ENCODE measurements at regions not wholly inside any gene's neighbourhood (a gene's known extent, or its start where the extent isn't known, plus 50 kb on each side); places are given as distances from the start of the nearest gene placed in this dataset.

DNA sequence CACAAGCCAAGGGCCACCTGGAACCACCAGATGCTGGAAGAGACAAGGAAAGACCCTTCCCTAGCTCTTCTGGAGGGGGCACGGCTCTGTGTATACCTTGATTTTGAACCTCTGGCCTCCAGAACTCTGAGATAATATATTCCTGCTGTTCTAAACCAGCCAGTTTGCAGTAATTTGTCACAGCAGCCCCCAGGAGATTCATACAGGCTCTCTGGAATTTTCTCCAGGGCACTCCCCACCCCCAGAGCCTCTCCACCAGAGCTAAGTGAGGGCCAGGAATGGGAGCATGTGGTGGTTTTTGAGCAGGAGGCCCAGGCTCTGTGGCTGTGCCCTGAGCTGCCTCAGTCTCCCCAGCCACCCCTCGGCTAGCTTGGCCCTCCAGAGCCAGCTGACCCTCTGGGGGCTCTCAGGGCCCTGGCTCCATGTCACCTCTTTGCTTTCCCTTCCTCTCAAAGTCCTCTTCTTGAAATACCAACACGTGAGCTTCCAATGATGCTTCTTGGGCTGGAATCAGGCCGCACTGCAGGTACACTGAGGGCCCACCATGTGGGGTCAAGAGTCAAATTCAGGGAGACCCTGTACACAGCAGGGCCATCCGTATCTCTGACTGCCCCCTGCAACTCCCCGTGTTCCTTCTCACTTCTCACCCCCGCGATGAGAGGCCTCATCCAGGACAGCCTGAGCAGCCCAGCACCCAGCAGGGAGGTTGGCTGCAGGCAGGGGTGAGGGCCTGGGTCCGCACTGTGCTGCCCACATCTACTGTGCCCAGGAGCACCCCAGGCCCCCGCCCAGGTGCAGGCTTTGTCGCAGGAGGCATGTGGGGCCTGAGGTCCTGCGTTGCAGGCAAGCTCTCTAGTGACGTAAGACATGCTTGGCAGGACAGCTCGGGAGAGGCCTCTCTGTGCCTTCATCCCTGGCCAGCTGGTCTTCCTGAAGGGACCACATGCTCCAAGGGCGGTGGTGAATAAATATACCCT, 155.5 kb downstream of the ANKRD60 start:
- TF ChIP-seq, protein P1, sequence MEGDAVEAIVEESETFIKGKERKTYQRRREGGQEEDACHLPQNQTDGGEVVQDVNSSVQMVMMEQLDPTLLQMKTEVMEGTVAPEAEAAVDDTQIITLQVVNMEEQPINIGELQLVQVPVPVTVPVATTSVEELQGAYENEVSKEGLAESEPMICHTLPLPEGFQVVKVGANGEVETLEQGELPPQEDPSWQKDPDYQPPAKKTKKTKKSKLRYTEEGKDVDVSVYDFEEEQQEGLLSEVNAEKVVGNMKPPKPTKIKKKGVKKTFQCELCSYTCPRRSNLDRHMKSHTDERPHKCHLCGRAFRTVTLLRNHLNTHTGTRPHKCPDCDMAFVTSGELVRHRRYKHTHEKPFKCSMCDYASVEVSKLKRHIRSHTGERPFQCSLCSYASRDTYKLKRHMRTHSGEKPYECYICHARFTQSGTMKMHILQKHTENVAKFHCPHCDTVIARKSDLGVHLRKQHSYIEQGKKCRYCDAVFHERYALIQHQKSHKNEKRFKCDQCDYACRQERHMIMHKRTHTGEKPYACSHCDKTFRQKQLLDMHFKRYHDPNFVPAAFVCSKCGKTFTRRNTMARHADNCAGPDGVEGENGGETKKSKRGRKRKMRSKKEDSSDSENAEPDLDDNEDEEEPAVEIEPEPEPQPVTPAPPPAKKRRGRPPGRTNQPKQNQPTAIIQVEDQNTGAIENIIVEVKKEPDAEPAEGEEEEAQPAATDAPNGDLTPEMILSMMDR (IDR thresholded peaks at IDR 0.05 in 4 of 5, conservative IDR thresholded peaks at IDR 0.05 in 1 of 5) = no peak
- TF ChIP-seq POLR2A (IDR thresholded peaks at IDR 0.05) = no peak
- Histone ChIP-seq H3K27ac (no peak overlapping the region), H3K4me3 (no peak overlapping the region), H3K9me3 (no peaks in the 10 kb centered on the region), H3K27me3 (no peaks in the 10 kb centered on the region), H3K36me3 (no peaks in the 10 kb centered on the region), H3K4me1 (peaks cover 0 to 8% of the 10 kb centered on the region in 2 donors)
- DNase-seq = no peak
- no peak for ATAC-seq
- intact Hi-C loops (cut with DNase I; ENCODE audit: low total_unique reads) = no loop called here
- in situ Hi-C loops (cut with MboI; ENCODE audit: low sequenced_read_pairs in 4 of 4) = no loop called here

DNA sequence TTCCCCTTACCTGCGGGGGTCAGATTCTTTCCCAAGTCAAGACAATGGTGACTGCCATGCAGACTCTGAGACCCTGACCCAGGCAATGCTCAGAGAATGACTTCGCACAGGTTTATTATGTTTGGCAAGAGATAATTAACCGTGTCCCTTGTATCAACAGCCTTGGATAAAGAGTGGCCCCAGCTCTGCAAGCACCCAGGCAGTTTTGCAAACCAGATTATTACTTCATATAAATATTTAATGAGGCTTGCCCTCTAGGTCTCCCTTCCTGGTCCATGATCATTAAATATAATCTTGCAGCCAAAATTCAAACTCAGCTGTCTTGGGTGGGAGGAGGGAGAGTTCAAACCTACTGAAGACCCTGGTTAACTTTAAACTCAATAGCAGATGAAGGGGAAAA, 156.5 kb downstream of the ANKRD60 start:
- H3K27me3 ChIP-seq = no peaks in the 10 kb centered on the region
- H3K4me1 ChIP-seq = peaks cover 0 to 8% of the 10 kb centered on the region in 2 donors
- no peak overlapping the region for H3K4me3 ChIP-seq
- no peak for DNase-seq
- intact Hi-C loops (cut with DNase I; ENCODE audit: low total_unique reads) = no loop called here
- H3K36me3 ChIP-seq = no peaks in the 10 kb centered on the region
- H3K27ac ChIP-seq = no peak overlapping the region
- in situ Hi-C loops (cut with MboI; ENCODE audit: low sequenced_read_pairs in 4 of 4) = no loop called here
- H3K9me3 ChIP-seq = no peaks in the 10 kb centered on the region
- no peak for ATAC-seq
- TF ChIP-seq POLR2A (IDR thresholded peaks at IDR 0.05) = no peak
- TF ChIP-seq, protein P1 (IDR thresholded peaks at IDR 0.05 in 4 of 5, conservative IDR thresholded peaks at IDR 0.05 in 1 of 5) = no peak

DNA sequence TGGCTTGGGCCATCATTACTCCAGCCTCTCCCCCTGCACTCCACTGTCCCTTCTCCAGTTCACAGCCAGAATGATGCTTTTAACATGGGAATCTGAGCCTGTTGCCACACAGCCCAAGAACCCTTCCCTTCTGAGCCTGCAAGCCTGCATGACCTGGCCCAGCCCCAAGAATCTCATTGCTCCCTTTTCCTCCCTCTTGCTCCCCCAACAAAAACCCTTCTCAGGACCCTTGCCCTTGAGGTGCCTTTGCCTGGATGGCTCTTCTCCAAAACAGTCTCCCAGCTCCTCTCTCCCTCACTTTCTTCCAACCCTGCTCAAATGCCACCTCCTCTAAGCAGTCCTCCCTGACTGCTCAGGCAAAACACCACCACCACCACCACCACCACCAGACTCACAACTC, 157.2 kb downstream of the ANKRD60 start:
- peaks cover 0 to 5% of the 10 kb centered on the region in 2 donors for H3K4me1 ChIP-seq
- no peak overlapping the region for H3K27ac ChIP-seq
- no peak overlapping the region for H3K4me3 ChIP-seq
- no peaks in the 10 kb centered on the region for H3K9me3 ChIP-seq
- intact Hi-C loops (cut with DNase I; ENCODE audit: low total_unique reads) = no loop called here
- ATAC-seq (no peak), DNase-seq (no peak)
- TF ChIP-seq, protein P1 (IDR thresholded peaks at IDR 0.05 in 4 of 5, conservative IDR thresholded peaks at IDR 0.05 in 1 of 5) = no peak
- no peak for TF ChIP-seq POLR2A (IDR thresholded peaks at IDR 0.05)
- H3K36me3 ChIP-seq = no peaks in the 10 kb centered on the region
- in situ Hi-C loops (cut with MboI; ENCODE audit: low sequenced_read_pairs in 4 of 4) = no loop called here
- no peaks in the 10 kb centered on the region for H3K27me3 ChIP-seq

GRCh38 chr20:58070664-58071196, 157.7 kb downstream of the ANKRD60 start:
- Histone ChIP-seq H3K9me3 (no peaks in the 10 kb centered on the region), H3K4me1 (no peaks in the 10 kb centered on the region), H3K27me3 (no peaks in the 10 kb centered on the region), H3K36me3 (no peaks in the 10 kb centered on the region), H3K27ac (no peak overlapping the region), H3K4me3 (no peak overlapping the region)
- ATAC-seq (no peak), DNase-seq (no peak)
- TF ChIP-seq, protein P1 (IDR thresholded peaks at IDR 0.05 in 4 of 5, conservative IDR thresholded peaks at IDR 0.05 in 1 of 5) = no peak
- no peak for TF ChIP-seq POLR2A (IDR thresholded peaks at IDR 0.05)
- intact Hi-C loops (cut with DNase I; ENCODE audit: low total_unique reads) = no loop called here
- in situ Hi-C loops (cut with MboI; ENCODE audit: low sequenced_read_pairs in 4 of 4) = no loop called here
